COLO668 (cell line): ENCODE measurements at regions not wholly inside any gene's neighbourhood (a gene's known extent, or its start where the extent isn't known, plus 50 kb on each side); places are given as distances from the start of the nearest gene placed in this dataset.

Source experiments
- DNase-seq: peaks from one replicate; lab custom pipeline; 2025; ENCODE audit not compliant: unreplicated experiment; lab: John Stamatoyannopoulos, UW

GRCh38 chr19:30609656-30610270 lies 237.6 kb downstream of the ZNF536 start:
- DNase-seq: no peak

- DNase-seq: no peak
Observed at GRCh38 chr19:30608471-30608870, 236.3 kb downstream of the ZNF536 start.
